SK-N-SH treated with all-trans-retinoic acid at 6 μM for 48 hours (cell line): ENCODE measurements at regions not wholly inside any gene's neighbourhood (a gene's known extent, or its start where the extent isn't known, plus 50 kb on each side); places are given as distances from the start of the nearest gene placed in this dataset.

Experiments
- ATAC-seq: fragments of 200-7000 bp; cut with Tn5 transposase; 3 replicates; pipeline ENCODE4 v1.9.1; 2020; ENCODE audit warnings: mild to moderate bottlenecking, moderate library complexity
- ARNTL ChIP-seq: fragments of 450-650 bp; formaldehyde crosslinking; IDR thresholded peaks from 2 replicates; pipeline ENCODE4 v1.5.0; 2020; ENCODE audit warnings: low read depth, mild to moderate bottlenecking, moderate library complexity, borderline replicate concordance
- BACH2 ChIP-seq: fragments of 250-450 bp; sonication (Bioruptor Pico); IDR thresholded peaks from 2 replicates; pipeline ENCODE4 v1.9.0; 2021; ENCODE audit warnings: mild to moderate bottlenecking, borderline replicate concordance
- ESRRG ChIP-seq: fragments of 250-450 bp; sonication (Bioruptor Pico); IDR thresholded peaks from 2 replicates; pipeline ENCODE4 v1.6.1; 2021; ENCODE audit warnings: mild to moderate bottlenecking
- GLIS3 ChIP-seq: fragments of 250-450 bp; sonication (Bioruptor Pico); IDR thresholded peaks from 2 replicates; pipeline ENCODE4 v1.5.0; 2020; ENCODE audit warnings: mild to moderate bottlenecking, moderate library complexity
- ISL1 ChIP-seq: fragments of 250-450 bp; sonication (Bioruptor Pico); IDR thresholded peaks from 2 replicates; pipeline ENCODE4 v2.1.2; 2022; ENCODE audit warnings: mild to moderate bottlenecking, moderate library complexity
- OSR1 ChIP-seq: fragments of 250-450 bp; sonication (Bioruptor Pico); IDR thresholded peaks from 2 replicates; pipeline ENCODE4 v1.8.0; 2022; ENCODE audit warnings: moderate library complexity, mild to moderate bottlenecking, inconsistent platforms
- PPARA ChIP-seq: fragments of 250-450 bp; sonication (Bioruptor Pico); IDR thresholded peaks from 2 replicates; pipeline ENCODE4 v1.5.0; 2020; ENCODE audit warnings: mild to moderate bottlenecking, borderline replicate concordance
- TCF4 ChIP-seq: fragments of 250-450 bp; sonication (Bioruptor Pico); IDR thresholded peaks from 2 replicates; pipeline ENCODE4 v1.8.0; 2021; ENCODE audit warnings: mild to moderate bottlenecking, moderate library complexity, borderline replicate concordance
- TOX ChIP-seq: fragments of 250-450 bp; sonication (Bioruptor Pico); IDR thresholded peaks from 2 replicates; pipeline ENCODE4 v1.8.0; 2021; ENCODE audit warnings: mild to moderate bottlenecking, moderate library complexity, borderline replicate concordance
- TSHZ2 ChIP-seq: fragments of 250-450 bp; sonication (Bioruptor Pico); IDR thresholded peaks from 2 replicates; pipeline ENCODE4 v1.5.0; 2020; ENCODE audit warnings: mild to moderate bottlenecking, moderate library complexity
- ZC3H10 ChIP-seq: fragments of 250-450 bp; sonication (Bioruptor Pico); IDR thresholded peaks from 2 replicates; pipeline ENCODE4 v1.5.1; 2021; ENCODE audit warnings: mild to moderate bottlenecking, moderate library complexity
- ZFP3 ChIP-seq: fragments of 250-450 bp; sonication (Bioruptor Pico); IDR thresholded peaks from 2 replicates; pipeline ENCODE4 v1.5.0; 2020; ENCODE audit warnings: mild to moderate bottlenecking, moderate library complexity
- ZNF565 ChIP-seq: fragments of 450-650 bp; formaldehyde crosslinking; conservative IDR thresholded peaks from 2 replicates; pipeline ENCODE4 v1.5.0; 2020; ENCODE audit warnings: low read depth, mild to moderate bottlenecking, moderate library complexity
- TF ChIP-seq, protein P1 (sequence below): fragments of 250-450 bp; sonication (Bioruptor Pico); IDR thresholded peaks from 2 replicates; pipeline ENCODE4 v1.5.1; 2020; ENCODE audit warnings: low read depth, mild to moderate bottlenecking, moderate library complexity
- TF ChIP-seq, protein P2 (sequence below): fragments of 250-450 bp; sonication (Bioruptor Pico); IDR thresholded peaks from 2 replicates; pipeline ENCODE4 v1.5.1; 2021; ENCODE audit warnings: mild to moderate bottlenecking, moderate library complexity
- TF ChIP-seq, protein P3 (sequence below): fragments of 250-450 bp; sonication (Bioruptor Pico); IDR thresholded peaks from 2 replicates; pipeline ENCODE4 v1.8.0; 2020; ENCODE audit warnings: mild to moderate bottlenecking, moderate library complexity, borderline replicate concordance
- TF ChIP-seq, protein P4 (sequence below): fragments of 250-450 bp; sonication (Bioruptor Pico); IDR thresholded peaks from 2 replicates; pipeline ENCODE4 v1.8.0; 2021; ENCODE audit warnings: low read depth, mild to moderate bottlenecking, moderate library complexity, borderline replicate concordance

GRCh38 chr5:1937590-1937989 is 54.9 kb upstream of the IRX4 start:
- TF ChIP-seq, protein P1, sequence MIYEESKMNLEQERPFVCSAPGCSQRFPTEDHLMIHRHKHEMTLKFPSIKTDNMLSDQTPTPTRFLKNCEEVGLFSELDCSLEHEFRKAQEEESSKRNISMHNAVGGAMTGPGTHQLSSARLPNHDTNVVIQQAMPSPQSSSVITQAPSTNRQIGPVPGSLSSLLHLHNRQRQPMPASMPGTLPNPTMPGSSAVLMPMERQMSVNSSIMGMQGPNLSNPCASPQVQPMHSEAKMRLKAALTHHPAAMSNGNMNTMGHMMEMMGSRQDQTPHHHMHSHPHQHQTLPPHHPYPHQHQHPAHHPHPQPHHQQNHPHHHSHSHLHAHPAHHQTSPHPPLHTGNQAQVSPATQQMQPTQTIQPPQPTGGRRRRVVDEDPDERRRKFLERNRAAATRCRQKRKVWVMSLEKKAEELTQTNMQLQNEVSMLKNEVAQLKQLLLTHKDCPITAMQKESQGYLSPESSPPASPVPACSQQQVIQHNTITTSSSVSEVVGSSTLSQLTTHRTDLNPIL (CRISPR knock-in tag): no peak
- TF ChIP-seq, protein P2, sequence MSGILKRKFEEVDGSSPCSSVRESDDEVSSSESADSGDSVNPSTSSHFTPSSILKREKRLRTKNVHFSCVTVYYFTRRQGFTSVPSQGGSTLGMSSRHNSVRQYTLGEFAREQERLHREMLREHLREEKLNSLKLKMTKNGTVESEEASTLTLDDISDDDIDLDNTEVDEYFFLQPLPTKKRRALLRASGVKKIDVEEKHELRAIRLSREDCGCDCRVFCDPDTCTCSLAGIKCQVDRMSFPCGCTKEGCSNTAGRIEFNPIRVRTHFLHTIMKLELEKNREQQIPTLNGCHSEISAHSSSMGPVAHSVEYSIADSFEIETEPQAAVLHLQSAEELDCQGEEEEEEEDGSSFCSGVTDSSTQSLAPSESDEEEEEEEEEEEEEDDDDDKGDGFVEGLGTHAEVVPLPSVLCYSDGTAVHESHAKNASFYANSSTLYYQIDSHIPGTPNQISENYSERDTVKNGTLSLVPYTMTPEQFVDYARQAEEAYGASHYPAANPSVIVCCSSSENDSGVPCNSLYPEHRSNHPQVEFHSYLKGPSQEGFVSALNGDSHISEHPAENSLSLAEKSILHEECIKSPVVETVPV: no peak
- TF ChIP-seq OSR1 (CRISPR knock-in tag) (no peak), TSHZ2 (CRISPR knock-in tag) (no peak), ZNF565 (CRISPR knock-in tag) (no peak)
- TF ChIP-seq, protein P3, sequence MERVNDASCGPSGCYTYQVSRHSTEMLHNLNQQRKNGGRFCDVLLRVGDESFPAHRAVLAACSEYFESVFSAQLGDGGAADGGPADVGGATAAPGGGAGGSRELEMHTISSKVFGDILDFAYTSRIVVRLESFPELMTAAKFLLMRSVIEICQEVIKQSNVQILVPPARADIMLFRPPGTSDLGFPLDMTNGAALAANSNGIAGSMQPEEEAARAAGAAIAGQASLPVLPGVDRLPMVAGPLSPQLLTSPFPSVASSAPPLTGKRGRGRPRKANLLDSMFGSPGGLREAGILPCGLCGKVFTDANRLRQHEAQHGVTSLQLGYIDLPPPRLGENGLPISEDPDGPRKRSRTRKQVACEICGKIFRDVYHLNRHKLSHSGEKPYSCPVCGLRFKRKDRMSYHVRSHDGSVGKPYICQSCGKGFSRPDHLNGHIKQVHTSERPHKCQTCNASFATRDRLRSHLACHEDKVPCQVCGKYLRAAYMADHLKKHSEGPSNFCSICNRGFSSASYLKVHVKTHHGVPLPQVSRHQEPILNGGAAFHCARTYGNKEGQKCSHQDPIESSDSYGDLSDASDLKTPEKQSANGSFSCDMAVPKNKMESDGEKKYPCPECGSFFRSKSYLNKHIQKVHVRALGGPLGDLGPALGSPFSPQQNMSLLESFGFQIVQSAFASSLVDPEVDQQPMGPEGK (CRISPR knock-in tag): no peak
- no peak for ATAC-seq

GRCh38 chr5:1936901-1937300 is 54.2 kb upstream of the IRX4 start:
- TF ChIP-seq ISL1 (CRISPR knock-in tag): no peak
- TF ChIP-seq, protein P4, sequence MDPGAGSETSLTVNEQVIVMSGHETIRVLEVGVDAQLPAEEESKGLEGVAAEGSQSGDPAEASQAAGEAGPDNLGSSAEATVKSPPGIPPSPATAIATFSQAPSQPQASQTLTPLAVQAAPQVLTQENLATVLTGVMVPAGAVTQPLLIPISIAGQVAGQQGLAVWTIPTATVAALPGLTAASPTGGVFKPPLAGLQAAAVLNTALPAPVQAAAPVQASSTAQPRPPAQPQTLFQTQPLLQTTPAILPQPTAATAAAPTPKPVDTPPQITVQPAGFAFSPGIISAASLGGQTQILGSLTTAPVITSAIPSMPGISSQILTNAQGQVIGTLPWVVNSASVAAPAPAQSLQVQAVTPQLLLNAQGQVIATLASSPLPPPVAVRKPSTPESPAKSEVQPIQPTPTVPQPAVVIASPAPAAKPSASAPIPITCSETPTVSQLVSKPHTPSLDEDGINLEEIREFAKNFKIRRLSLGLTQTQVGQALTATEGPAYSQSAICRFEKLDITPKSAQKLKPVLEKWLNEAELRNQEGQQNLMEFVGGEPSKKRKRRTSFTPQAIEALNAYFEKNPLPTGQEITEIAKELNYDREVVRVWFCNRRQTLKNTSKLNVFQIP (CRISPR knock-in tag): no peak
- no peak for TF ChIP-seq TCF4
- ATAC-seq: no peak

DNA sequence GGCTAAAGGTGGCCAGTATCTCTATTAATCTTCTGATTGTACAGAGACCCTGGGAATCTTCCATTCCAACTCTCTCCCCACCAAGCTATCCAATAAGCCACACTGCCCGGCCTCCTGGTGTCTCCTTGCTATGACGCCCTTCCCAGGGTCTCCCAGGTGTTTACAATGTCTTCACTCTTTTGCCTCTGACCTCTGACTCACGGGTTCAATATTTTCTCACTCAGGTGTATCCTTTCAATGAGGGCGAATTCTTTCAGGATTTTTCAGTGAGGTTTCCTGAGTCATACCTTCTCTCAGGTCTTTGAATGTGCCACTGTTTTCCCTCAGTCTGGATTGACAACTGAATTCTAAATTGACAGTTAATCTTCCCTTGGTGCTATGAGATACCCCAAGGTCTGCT is 53.7 kb upstream of the IRX4 start:
- ATAC-seq: no peak
- no peak for TF ChIP-seq ZC3H10 (CRISPR knock-in tag)
- no peak for TF ChIP-seq TOX
- no peak for TF ChIP-seq ARNTL
- no peak for TF ChIP-seq ZNF565 (CRISPR knock-in tag)
- TF ChIP-seq BACH2 (CRISPR knock-in tag): no peak
- TF ChIP-seq ESRRG (CRISPR knock-in tag): no peak
- TF ChIP-seq GLIS3 (CRISPR knock-in tag): no peak
- TF ChIP-seq PPARA (CRISPR knock-in tag): no peak
- no peak for TF ChIP-seq ZFP3
- TF ChIP-seq, protein P2: no peak
- TF ChIP-seq, protein P1 (CRISPR knock-in tag): no peak
- no peak for TF ChIP-seq ISL1 (CRISPR knock-in tag)
